Cardiac muscle cell (in vitro differentiated cells and primary cell): ENCODE measurements at regions not wholly inside any gene's neighbourhood (a gene's known extent, or its start where the extent isn't known, plus 50 kb on each side); places are given as distances from the start of the nearest gene placed in this dataset.

ENCODE experiments used
- DNase-seq, 2 donors: peaks; one replicate each; pipeline versions ENCODE4 v3.0.0 to v3.0.0-alpha.2; 2010 to 2017; ENCODE audit warnings: low read depth in 1 of 2, low spot score in 1 of 2
- H3K27ac ChIP-seq: fragments of 200-600 bp; sonication (generic); 2 replicates; pipeline ENCODE4 v1.5.1; 2016
- H3K27me3 ChIP-seq: fragments of 200-600 bp; sonication (generic); 2 replicates; pipeline ENCODE4 v1.6.0; 2016; ENCODE audit warnings: control low read depth
- H3K36me3 ChIP-seq: fragments of 200-600 bp; sonication (generic); 2 replicates; pipeline ENCODE4 v1.5.1; 2016; ENCODE audit warnings: control low read depth
- H3K4me1 ChIP-seq: fragments of 200-600 bp; sonication (generic); 2 replicates; pipeline ENCODE4 v1.8.1; 2017; ENCODE audit warnings: low read depth, mild to moderate bottlenecking, mixed run types
- H3K4me3 ChIP-seq: fragments of 200-600 bp; sonication (generic); 2 replicates; pipeline ENCODE4 v1.5.1; 2016; ENCODE audit warnings: mild to moderate bottlenecking
- H3K9me3 ChIP-seq: fragments of 200-600 bp; sonication (generic); 2 replicates; pipeline ENCODE4 v1.5.1; 2017; ENCODE audit warnings: low read depth, mild to moderate bottlenecking, control low read depth
- TF ChIP-seq, protein P1 (sequence below): IDR thresholded peaks from 2 replicates; pipeline ENCODE4 v1.5.1; 2012; ENCODE audit warnings: low read depth, mild to moderate bottlenecking, low read length

DNA sequence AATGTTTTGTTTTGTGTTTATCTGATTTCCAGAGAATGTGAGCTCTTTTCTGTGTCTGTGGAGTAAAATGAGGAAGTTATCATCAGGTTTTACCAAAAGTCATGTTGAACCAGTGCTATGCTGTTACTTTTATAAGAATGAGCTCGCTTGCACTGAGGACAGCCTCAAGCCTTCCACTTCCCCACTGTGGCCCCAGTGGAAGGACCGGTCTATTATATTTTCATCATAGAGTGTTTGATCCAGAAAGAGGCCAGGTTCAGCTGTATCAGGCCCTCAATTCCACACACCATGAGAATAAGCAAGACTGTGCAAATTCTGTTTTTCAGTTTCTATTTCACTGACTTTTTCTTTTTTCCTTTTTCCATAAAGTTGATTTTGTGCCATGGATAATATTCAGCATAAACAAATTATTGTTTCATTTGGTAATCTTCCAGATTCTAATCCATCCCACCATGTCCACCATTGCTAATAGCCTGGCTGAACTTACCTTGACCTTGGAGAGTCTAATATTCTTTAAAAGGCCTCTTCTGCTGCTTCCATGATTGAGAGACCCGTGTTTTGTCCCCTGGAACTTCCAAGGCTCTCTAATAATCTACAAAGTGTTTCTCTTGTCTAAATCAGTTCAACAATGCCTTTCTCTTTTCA lies 286.2 kb downstream of the THBS2 start:
- Histone ChIP-seq H3K27me3 (no peaks in the 10 kb centered on the region), H3K36me3 (no peaks in the 10 kb centered on the region), H3K9me3 (no peaks in the 10 kb centered on the region), H3K27ac (no peak overlapping the region), H3K4me3 (no peak overlapping the region), H3K4me1 (no peaks in the 10 kb centered on the region)
- no peak for DNase-seq
- TF ChIP-seq, protein P1, sequence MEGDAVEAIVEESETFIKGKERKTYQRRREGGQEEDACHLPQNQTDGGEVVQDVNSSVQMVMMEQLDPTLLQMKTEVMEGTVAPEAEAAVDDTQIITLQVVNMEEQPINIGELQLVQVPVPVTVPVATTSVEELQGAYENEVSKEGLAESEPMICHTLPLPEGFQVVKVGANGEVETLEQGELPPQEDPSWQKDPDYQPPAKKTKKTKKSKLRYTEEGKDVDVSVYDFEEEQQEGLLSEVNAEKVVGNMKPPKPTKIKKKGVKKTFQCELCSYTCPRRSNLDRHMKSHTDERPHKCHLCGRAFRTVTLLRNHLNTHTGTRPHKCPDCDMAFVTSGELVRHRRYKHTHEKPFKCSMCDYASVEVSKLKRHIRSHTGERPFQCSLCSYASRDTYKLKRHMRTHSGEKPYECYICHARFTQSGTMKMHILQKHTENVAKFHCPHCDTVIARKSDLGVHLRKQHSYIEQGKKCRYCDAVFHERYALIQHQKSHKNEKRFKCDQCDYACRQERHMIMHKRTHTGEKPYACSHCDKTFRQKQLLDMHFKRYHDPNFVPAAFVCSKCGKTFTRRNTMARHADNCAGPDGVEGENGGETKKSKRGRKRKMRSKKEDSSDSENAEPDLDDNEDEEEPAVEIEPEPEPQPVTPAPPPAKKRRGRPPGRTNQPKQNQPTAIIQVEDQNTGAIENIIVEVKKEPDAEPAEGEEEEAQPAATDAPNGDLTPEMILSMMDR, result no peak

DNA sequence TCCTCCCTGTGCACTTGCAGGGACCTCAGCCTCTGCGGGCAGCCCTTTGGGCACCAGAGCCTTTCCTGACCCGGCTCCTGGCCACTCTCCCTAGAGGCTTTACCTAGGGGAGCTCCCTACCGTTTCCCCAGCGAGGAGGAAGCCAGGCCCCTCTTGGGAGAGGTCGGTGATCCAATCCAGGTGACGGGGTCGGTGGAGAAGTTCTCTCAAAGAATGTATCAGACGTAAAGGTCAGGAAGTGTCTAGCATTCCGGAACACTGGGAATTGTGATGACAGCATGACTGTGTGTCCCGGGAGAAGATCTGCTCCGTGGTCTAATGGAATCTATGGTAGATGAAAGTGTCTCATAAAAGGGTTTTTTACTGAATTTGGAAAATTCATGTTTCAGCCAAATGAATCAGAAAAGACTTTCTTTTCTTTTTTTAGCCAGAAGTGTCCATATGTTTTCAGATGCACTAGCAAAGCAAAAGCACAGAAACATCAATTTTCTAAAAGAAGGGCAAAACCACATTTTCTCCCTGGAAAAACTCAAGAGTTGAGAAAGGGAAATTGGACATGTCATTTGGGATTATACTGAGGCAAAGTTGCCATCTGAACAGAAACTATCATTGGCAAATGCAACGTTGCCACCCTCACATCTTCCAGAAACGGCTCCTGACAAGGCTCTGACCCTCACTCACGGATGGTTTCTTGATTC lies 289.4 kb downstream of the THBS2 start:
- no peaks in the 10 kb centered on the region for H3K9me3 ChIP-seq
- peak in 1 of 2 donors; percentile 26 for DNase-seq
- H3K27me3 ChIP-seq, result no peaks in the 10 kb centered on the region
- H3K4me3 ChIP-seq, result no peak overlapping the region
- H3K27ac ChIP-seq, result no peak overlapping the region
- no peaks in the 10 kb centered on the region for H3K4me1 ChIP-seq
- TF ChIP-seq, protein P1, result no peak
- no peaks in the 10 kb centered on the region for H3K36me3 ChIP-seq

DNA sequence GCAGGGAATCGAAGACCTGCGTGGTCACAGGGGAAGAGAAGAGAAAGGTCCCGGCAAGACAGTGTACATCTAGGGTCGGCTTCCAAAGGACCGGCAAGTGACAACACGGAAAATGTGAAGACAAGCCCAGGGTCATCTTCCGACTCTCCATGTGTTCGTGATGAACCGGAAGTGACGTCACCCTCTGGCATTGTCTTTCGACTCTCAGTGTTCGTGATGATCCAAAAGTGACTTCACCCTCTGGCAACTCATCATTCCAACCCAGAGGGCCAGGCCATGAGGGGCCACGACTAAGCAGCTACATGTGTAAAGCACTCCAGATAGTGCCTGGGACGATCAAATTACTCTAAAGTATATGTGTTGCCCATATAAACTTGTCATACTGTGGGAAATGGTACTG lies 290.8 kb downstream of the THBS2 start:
- Histone ChIP-seq H3K27me3 (no peaks in the 10 kb centered on the region), H3K36me3 (no peaks in the 10 kb centered on the region), H3K4me1 (no peaks in the 10 kb centered on the region), H3K9me3 (no peaks in the 10 kb centered on the region), H3K27ac (no peak overlapping the region), H3K4me3 (no peak overlapping the region)
- DNase-seq, result peak in 1 of 2 donors; percentile 43
- TF ChIP-seq, protein P1, result no peak

DNA sequence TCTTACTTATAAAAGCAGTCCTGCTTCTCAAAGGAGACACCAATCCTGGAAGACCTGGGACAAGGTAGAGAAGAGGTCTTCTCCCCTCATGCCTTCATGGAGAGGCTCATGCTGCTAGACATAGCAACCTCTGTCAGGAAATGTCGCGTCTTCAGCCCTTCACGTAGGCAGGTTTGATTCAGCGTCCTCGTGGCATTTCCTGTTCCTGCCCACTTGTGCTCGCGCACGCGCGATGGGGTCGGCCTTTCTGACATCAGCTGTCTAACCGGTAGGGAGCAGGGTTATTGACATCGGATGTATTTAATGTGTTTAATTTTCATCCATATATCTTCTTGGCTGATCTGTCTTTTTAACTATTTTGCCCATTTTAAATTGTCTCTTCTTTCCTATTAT lies 292.4 kb downstream of the THBS2 start:
- TF ChIP-seq, protein P1, result no peak
- no peaks in the 10 kb centered on the region for H3K9me3 ChIP-seq

DNA sequence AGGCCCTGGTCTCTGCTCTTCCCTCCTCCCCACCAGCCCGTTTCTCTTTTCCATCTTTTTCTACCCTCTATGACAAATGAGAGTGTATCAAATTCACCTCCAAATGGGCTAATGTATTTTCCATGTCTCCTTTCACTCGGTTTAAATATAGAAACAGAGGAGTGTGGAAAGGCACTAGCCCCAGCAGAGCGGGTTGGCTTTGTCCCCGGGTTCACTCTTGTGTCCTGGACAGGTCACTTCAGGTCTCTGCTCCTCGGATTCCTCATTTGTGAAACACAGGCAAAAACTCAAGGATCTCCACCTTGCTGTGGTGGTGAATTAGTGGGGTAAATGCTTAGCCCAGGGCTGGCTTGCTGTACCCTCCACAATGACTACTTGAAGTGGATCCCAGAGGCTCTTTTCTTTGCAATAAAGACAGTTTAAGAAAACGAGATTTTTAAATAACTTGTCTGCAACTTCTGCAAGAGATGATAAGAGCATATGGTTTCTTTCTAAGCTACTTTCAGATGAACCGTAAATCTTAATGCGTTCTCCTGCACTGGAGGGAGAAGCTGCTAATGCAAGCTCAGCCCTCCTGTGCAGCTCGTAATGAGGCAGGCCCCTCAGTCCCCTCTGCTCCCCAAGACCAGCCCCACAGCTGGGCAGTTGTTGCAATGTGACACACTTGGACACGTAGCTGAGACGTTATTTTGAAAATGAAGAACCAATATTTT lies 292.9 kb downstream of the THBS2 start:
- Histone ChIP-seq H3K27ac (no peak overlapping the region), H3K4me1 (no peaks in the 10 kb centered on the region), H3K9me3 (no peaks in the 10 kb centered on the region), H3K36me3 (no peaks in the 10 kb centered on the region), H3K4me3 (no peak overlapping the region), H3K27me3 (no peaks in the 10 kb centered on the region)
- DNase-seq, result peak in 1 of 2 donors; percentile 32
- TF ChIP-seq, protein P1, result no peak

More for the DNA sequence above, 292.4 kb downstream of the THBS2 start:
- H3K36me3 ChIP-seq, result no peaks in the 10 kb centered on the region
- H3K27ac ChIP-seq, result no peak overlapping the region
- no peaks in the 10 kb centered on the region for H3K4me1 ChIP-seq
- DNase-seq, result no peak
- no peaks in the 10 kb centered on the region for H3K27me3 ChIP-seq
- H3K4me3 ChIP-seq, result no peak overlapping the region
